ENCODE measurements at regions not wholly inside any gene's neighbourhood (a gene's known extent, or its start where the extent isn't known, plus 50 kb on each side); places are given as distances from the start of the nearest gene placed in this dataset.

DNA sequence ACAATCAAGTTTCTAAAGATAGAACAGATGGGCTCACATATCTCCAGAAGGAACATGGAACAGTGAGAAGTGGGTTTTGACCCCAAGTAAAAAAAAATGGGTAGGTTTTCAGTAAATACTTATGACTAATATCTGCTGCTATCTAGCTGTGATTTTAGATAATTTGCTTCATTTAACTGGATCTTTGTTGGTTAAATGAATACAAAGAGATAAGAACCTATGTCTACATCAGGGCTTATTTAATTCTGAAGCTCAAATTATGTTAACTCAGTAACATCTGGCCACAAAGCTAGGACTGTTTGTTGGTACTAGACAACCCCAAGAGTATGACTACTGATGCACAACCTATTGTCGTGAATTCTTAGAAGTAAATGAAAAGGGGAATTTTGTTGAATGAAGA, 144.4 kb upstream of the SESN3 start:
- DNase-seq (ENCODE audit: low read depth in 2 of 2): peak in 1 of 2 donors; percentile 79
- no peaks in the 10 kb centered on the region for H4K20me1 ChIP-seq (ENCODE audit: control insufficient read depth, extremely low read depth, insufficient read depth, low read length)
- H2AFZ ChIP-seq (ENCODE audit: low read length): no peak overlapping the region
- H3K27me3 ChIP-seq (ENCODE audit: control insufficient read depth, insufficient read depth, low read length): no peaks in the 10 kb centered on the region
- no peak overlapping the region for H3K27ac ChIP-seq (ENCODE audit: insufficient read depth, low read length)
- no peaks in the 10 kb centered on the region for H3K36me3 ChIP-seq (ENCODE audit: control insufficient read depth, insufficient read depth, low read length)
- H3K9me3 ChIP-seq (ENCODE audit: control insufficient read depth, insufficient read depth, low read depth, low read length): no peaks in the 10 kb centered on the region
- no peak overlapping the region for H3K4me2 ChIP-seq (ENCODE audit: extremely low read depth, insufficient read depth, low read length)
- H3K4me1 ChIP-seq (ENCODE audit: control insufficient read depth, extremely low read depth, insufficient read depth, low read length): no peaks in the 10 kb centered on the region
- no peak overlapping the region for H3K4me3 ChIP-seq (replicated peaks in 1 of 4; ENCODE audit: control extremely low read depth in 1 of 4, insufficient read depth in 1 of 4, low read depth in 3 of 4, low read length in 4 of 4)
- H3K9ac ChIP-seq (ENCODE audit: insufficient read depth, low read length): no peak overlapping the region
- no peaks in the 10 kb centered on the region for H3K79me2 ChIP-seq (ENCODE audit: control insufficient read depth, insufficient read depth, low read length)
- no peak for TF ChIP-seq CTCF (conservative IDR thresholded peaks at IDR 0.05 in 1 of 2, IDR thresholded peaks at IDR 0.05 in 1 of 2; ENCODE audit: low read depth in 1 of 2, low read length in 2 of 2)
- TF ChIP-seq EZH2 (IDR thresholded peaks at IDR 0.05; ENCODE audit: low read length, missing control alignments): no peak

- DNase-seq (ENCODE audit: low read depth in 2 of 2): peak in 1 of 2 donors; percentile 40
- Histone ChIP-seq H2AFZ (ENCODE audit: low read length) (no peak overlapping the region), H3K4me3 (replicated peaks in 1 of 4; ENCODE audit: control extremely low read depth in 1 of 4, insufficient read depth in 1 of 4, low read depth in 3 of 4, low read length in 4 of 4) (no peak overlapping the region), H3K4me1 (ENCODE audit: control insufficient read depth, extremely low read depth, insufficient read depth, low read length) (no peaks in the 10 kb centered on the region), H3K36me3 (ENCODE audit: control insufficient read depth, insufficient read depth, low read length) (no peaks in the 10 kb centered on the region), H3K9me3 (ENCODE audit: control insufficient read depth, insufficient read depth, low read depth, low read length) (no peaks in the 10 kb centered on the region), H3K27me3 (ENCODE audit: control insufficient read depth, insufficient read depth, low read length) (no peaks in the 10 kb centered on the region), H3K79me2 (ENCODE audit: control insufficient read depth, insufficient read depth, low read length) (no peaks in the 10 kb centered on the region), H3K27ac (ENCODE audit: insufficient read depth, low read length) (no peak overlapping the region), H3K4me2 (ENCODE audit: extremely low read depth, insufficient read depth, low read length) (no peak overlapping the region), H4K20me1 (ENCODE audit: control insufficient read depth, extremely low read depth, insufficient read depth, low read length) (no peaks in the 10 kb centered on the region), H3K9ac (ENCODE audit: insufficient read depth, low read length) (no peak overlapping the region)
- TF ChIP-seq EZH2 (IDR thresholded peaks at IDR 0.05; ENCODE audit: low read length, missing control alignments): no peak
- no peak for TF ChIP-seq CTCF (conservative IDR thresholded peaks at IDR 0.05 in 1 of 2, IDR thresholded peaks at IDR 0.05 in 1 of 2; ENCODE audit: low read depth in 1 of 2, low read length in 2 of 2)
Measured at GRCh38 chr11:95374105-95374504, 143.1 kb upstream of the SESN3 start.

DNA sequence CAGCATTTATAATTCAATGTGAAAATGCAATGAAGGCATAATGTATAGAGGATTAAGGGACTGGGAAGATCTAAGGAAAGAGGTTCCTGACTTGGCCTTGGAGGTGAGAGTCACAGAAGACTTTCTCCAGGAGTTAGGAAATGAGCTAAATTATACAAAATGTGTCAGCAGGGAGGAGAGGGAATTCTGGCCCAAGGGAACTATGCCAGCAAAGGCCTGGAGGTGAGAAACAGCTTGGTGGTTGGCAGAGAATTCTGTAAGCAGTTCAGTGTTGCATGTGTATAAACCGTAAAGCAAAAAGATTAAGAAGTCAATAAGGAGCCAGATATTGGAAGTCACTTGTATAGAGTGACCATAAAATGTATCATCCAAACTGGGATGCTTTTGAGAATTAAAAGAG, 142.2 kb upstream of the SESN3 start:
- H3K27me3 ChIP-seq (ENCODE audit: control insufficient read depth, insufficient read depth, low read length): no peaks in the 10 kb centered on the region
- no peak overlapping the region for H2AFZ ChIP-seq (ENCODE audit: low read length)
- H3K79me2 ChIP-seq (ENCODE audit: control insufficient read depth, insufficient read depth, low read length): no peaks in the 10 kb centered on the region
- H4K20me1 ChIP-seq (ENCODE audit: control insufficient read depth, extremely low read depth, insufficient read depth, low read length): no peaks in the 10 kb centered on the region
- no peak for TF ChIP-seq CTCF (conservative IDR thresholded peaks at IDR 0.05 in 1 of 2, IDR thresholded peaks at IDR 0.05 in 1 of 2; ENCODE audit: low read depth in 1 of 2, low read length in 2 of 2)
- TF ChIP-seq EZH2 (IDR thresholded peaks at IDR 0.05; ENCODE audit: low read length, missing control alignments): no peak
- no peak overlapping the region for H3K4me3 ChIP-seq (replicated peaks in 1 of 4; ENCODE audit: control extremely low read depth in 1 of 4, insufficient read depth in 1 of 4, low read depth in 3 of 4, low read length in 4 of 4)
- no peak overlapping the region for H3K27ac ChIP-seq (ENCODE audit: insufficient read depth, low read length)
- no peak overlapping the region for H3K9ac ChIP-seq (ENCODE audit: insufficient read depth, low read length)
- no peaks in the 10 kb centered on the region for H3K9me3 ChIP-seq (ENCODE audit: control insufficient read depth, insufficient read depth, low read depth, low read length)
- no peaks in the 10 kb centered on the region for H3K36me3 ChIP-seq (ENCODE audit: control insufficient read depth, insufficient read depth, low read length)
- DNase-seq (ENCODE audit: low read depth in 2 of 2): no peak
- H3K4me2 ChIP-seq (ENCODE audit: extremely low read depth, insufficient read depth, low read length): no peak overlapping the region
- H3K4me1 ChIP-seq (ENCODE audit: control insufficient read depth, extremely low read depth, insufficient read depth, low read length): no peaks in the 10 kb centered on the region
